AG04450 (cell line): ENCODE measurements at regions not wholly inside any gene's neighbourhood (a gene's known extent, or its start where the extent isn't known, plus 50 kb on each side); places are given as distances from the start of the nearest gene placed in this dataset.

Source experiments
- CTCF ChIA-PET: fragments of 300-600, 350-600 bp; formaldehyde crosslinking; extraction: SDS; loops from one replicate; lab custom pipeline; 2022; ENCODE audit warnings: antibody characterized with exemption, inconsistent platforms; lab: Charles Lee
- POLR2A ChIA-PET: fragments of 350-600 bp; formaldehyde crosslinking; extraction: SDS; loops from one replicate; lab custom pipeline; 2021; ENCODE audit warnings: antibody characterized with exemption, inconsistent platforms; lab: Yijun Ruan, JAX
- DNase-seq: peaks from one replicate; pipeline ENCODE4 v3.0.0-alpha.2; 2011; ENCODE audit warnings: low read depth, low spot score
- H3K27ac ChIP-seq: one replicate; pipeline ENCODE4 v1.5.1; 2012; ENCODE audit warnings: low read depth, low read length, control low read depth
- H3K27me3 ChIP-seq: one replicate; pipeline ENCODE4 v1.6.0; 2012; ENCODE audit warnings: low read length; ENCODE audit not compliant: control insufficient read depth, insufficient read depth
- H3K4me3 ChIP-seq: 2 replicates; pipeline ENCODE4 v1.5.1; 2011; ENCODE audit warnings: mild to moderate bottlenecking, low read depth, low read length, control low read depth
- H3K9me3 ChIP-seq: 2 replicates; pipeline ENCODE4 v1.5.1; 2012; ENCODE audit warnings: low read length; ENCODE audit not compliant: control insufficient read depth, insufficient read depth
- TF ChIP-seq, protein P1 (sequence below): IDR thresholded peaks from 2 replicates; pipeline ENCODE4 v1.5.1; 2011; ENCODE audit warnings: low read depth, low read length, control low read depth, inconsistent platforms

- POLR2A ChIA-PET, result no interaction called here
- TF ChIP-seq, protein P1, sequence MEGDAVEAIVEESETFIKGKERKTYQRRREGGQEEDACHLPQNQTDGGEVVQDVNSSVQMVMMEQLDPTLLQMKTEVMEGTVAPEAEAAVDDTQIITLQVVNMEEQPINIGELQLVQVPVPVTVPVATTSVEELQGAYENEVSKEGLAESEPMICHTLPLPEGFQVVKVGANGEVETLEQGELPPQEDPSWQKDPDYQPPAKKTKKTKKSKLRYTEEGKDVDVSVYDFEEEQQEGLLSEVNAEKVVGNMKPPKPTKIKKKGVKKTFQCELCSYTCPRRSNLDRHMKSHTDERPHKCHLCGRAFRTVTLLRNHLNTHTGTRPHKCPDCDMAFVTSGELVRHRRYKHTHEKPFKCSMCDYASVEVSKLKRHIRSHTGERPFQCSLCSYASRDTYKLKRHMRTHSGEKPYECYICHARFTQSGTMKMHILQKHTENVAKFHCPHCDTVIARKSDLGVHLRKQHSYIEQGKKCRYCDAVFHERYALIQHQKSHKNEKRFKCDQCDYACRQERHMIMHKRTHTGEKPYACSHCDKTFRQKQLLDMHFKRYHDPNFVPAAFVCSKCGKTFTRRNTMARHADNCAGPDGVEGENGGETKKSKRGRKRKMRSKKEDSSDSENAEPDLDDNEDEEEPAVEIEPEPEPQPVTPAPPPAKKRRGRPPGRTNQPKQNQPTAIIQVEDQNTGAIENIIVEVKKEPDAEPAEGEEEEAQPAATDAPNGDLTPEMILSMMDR, result no peak
- DNase-seq, result no peak
- CTCF ChIA-PET, result no interaction called here
- Histone ChIP-seq H3K27me3 (no peaks in the 10 kb centered on the region), H3K9me3 (peaks cover 7% of the 10 kb centered on the region), H3K27ac (no peak overlapping the region), H3K4me3 (no peak overlapping the region)
These were observed 129.7 kb upstream of the KLF6 start for GRCh38 chr10:3914733-3915132.

GRCh38 chr10:3911713-3912442 lies 126.9 kb upstream of the KLF6 start:
- no peak for DNase-seq
- Histone ChIP-seq H3K27ac (no peak overlapping the region), H3K27me3 (no peaks in the 10 kb centered on the region), H3K9me3 (0 out of 2 replicates have a peak, but pooled peaks cover 4% of the 10 kb centered on the region), H3K4me3 (no peak overlapping the region)
- ChIA-PET CTCF (no interaction called here), POLR2A (interaction anchor here (1.4 kb wide), 1 partner anchor 127 kb away, joined by 5 read pairs; the partner anchor contains the start of gene KLF6)
- TF ChIP-seq, protein P1, result no peak

- Histone ChIP-seq H3K4me3 (no peak overlapping the region), H3K27ac (no peak overlapping the region), H3K27me3 (no peaks in the 10 kb centered on the region), H3K9me3 (0 out of 2 replicates have a peak, but pooled peaks cover 4% of the 10 kb centered on the region)
- TF ChIP-seq, protein P1, result no peak
- ChIA-PET CTCF (no interaction called here), POLR2A (interaction anchor here (1.4 kb wide), 1 partner anchor 126 kb away, joined by 5 read pairs; the partner anchor contains the start of gene KLF6)
- DNase-seq, result no peak
These were observed 126.2 kb upstream of the KLF6 start for GRCh38 chr10:3911241-3911640.

- Histone ChIP-seq H3K27ac (no peak overlapping the region), H3K9me3 (no peaks in the 10 kb centered on the region), H3K4me3 (no peak overlapping the region), H3K27me3 (no peaks in the 10 kb centered on the region)
- ChIA-PET CTCF (no interaction called here), POLR2A (no interaction called here)
- TF ChIP-seq, protein P1, result no peak
- no peak for DNase-seq
These were observed 124.3 kb upstream of the KLF6 start for GRCh38 chr10:3909339-3909738.

GRCh38 chr10:3908183-3908582 lies 123.2 kb upstream of the KLF6 start:
- ChIA-PET POLR2A (interaction anchor here (3.1 kb wide), 1 partner anchor 124 kb away, joined by 47 read pairs; the partner anchor contains the start of gene KLF6), CTCF (no interaction called here)
- no peaks in the 10 kb centered on the region for H3K27me3 ChIP-seq
- H3K4me3 ChIP-seq, result no peak overlapping the region
- TF ChIP-seq, protein P1, result no peak
- DNase-seq, result no peak
- H3K27ac ChIP-seq, result no peak overlapping the region
- no peaks in the 10 kb centered on the region for H3K9me3 ChIP-seq
